NCI-H187 (cell line): ENCODE measurements at regions not wholly inside any gene's neighbourhood (a gene's known extent, or its start where the extent isn't known, plus 50 kb on each side); places are given as distances from the start of the nearest gene placed in this dataset.

Experiments used
- DNase-seq, 2 experiments: peaks; one replicate each; lab custom pipeline; 2025; lab: John Stamatoyannopoulos, UW

GRCh38 chr10:44476409-44477045 lies 91.6 kb upstream of the CXCL12 start:
- DNase-seq = no peak

- no peak for DNase-seq
These were observed 92.1 kb upstream of the CXCL12 start for GRCh38 chr10:44477046-44477425.

GRCh38 chr10:44478040-44478439 lies 93.1 kb upstream of the CXCL12 start:
- DNase-seq = no peak

- DNase-seq = no peak
These were observed 94.2 kb upstream of the CXCL12 start for GRCh38 chr10:44478876-44479705.

GRCh38 chr10:44492678-44493077 lies 107.8 kb upstream of the CXCL12 start:
- DNase-seq = no peak

- DNase-seq = no peak
These were observed 113.3 kb upstream of the CXCL12 start for GRCh38 chr10:44498222-44498621.

- DNase-seq = no peak
These were observed 115.6 kb upstream of the CXCL12 start for GRCh38 chr10:44500451-44500850.

- DNase-seq = no peak
These were observed 121.5 kb upstream of the CXCL12 start for GRCh38 chr10:44506386-44506785.

GRCh38 chr10:44510379-44511115 lies 125.7 kb upstream of the CXCL12 start:
- DNase-seq = no peak

GRCh38 chr10:44511166-44511565 lies 126.3 kb upstream of the CXCL12 start:
- DNase-seq = no peak

GRCh38 chr10:44511601-44512000 lies 126.7 kb upstream of the CXCL12 start:
- DNase-seq = no peak

- DNase-seq = no peak
These were observed 127.6 kb upstream of the CXCL12 start for GRCh38 chr10:44512431-44513022.

GRCh38 chr10:44513591-44513990 lies 128.7 kb upstream of the CXCL12 start:
- DNase-seq = no peak

GRCh38 chr10:44516891-44517290 lies 132.0 kb upstream of the CXCL12 start:
- no peak for DNase-seq

GRCh38 chr10:44517635-44518034 lies 132.7 kb upstream of the CXCL12 start:
- no peak for DNase-seq

- DNase-seq = no peak
These were observed 134.5 kb upstream of the CXCL12 start for GRCh38 chr10:44519361-44519760.

- no peak for DNase-seq
These were observed 135.8 kb upstream of the CXCL12 start for GRCh38 chr10:44520651-44521050.

- DNase-seq = no peak
These were observed 154.3 kb upstream of the CXCL12 start for GRCh38 chr10:44539178-44539577.

GRCh38 chr10:44552726-44553125 lies 167.8 kb upstream of the CXCL12 start:
- DNase-seq = no peak

- DNase-seq = no peak
These were observed 172.8 kb upstream of the CXCL12 start for GRCh38 chr10:44557596-44558191.

- no peak for DNase-seq
These were observed 173.6 kb upstream of the CXCL12 start for GRCh38 chr10:44558521-44558920.

GRCh38 chr10:44564361-44564760 lies 179.5 kb upstream of the CXCL12 start:
- no peak for DNase-seq
